ENCODE measurements at regions not wholly inside any gene's neighbourhood (a gene's known extent, or its start where the extent isn't known, plus 50 kb on each side); places are given as distances from the start of the nearest gene placed in this dataset.
A peak's percentile ranks its signal among the peaks of the same experiment; 100 is the strongest.

- Histone ChIP-seq H3K27ac (ENCODE audit: low read length) (no peak overlapping the region), H3K9me2 (ENCODE audit: insufficient read depth, low read length) (no peaks in the 10 kb centered on the region), H3K4me3 (ENCODE audit: low read length) (no peak overlapping the region), H3K4me2 (ENCODE audit: low read length) (no peak overlapping the region), H3K36me3 (ENCODE audit: insufficient read depth, low read length) (no peaks in the 10 kb centered on the region), H3K9me3 (ENCODE audit: low read length) (no peaks in the 10 kb centered on the region), H3K79me2 (replicated peaks; ENCODE audit: insufficient read depth, low read length) (no peaks in the 10 kb centered on the region), H3K27me3 (ENCODE audit: insufficient read depth, low read depth, low read length) (no peaks in the 10 kb centered on the region), H2AFZ (ENCODE audit: low read depth, low read length) (no peak overlapping the region), H4K20me1 (ENCODE audit: insufficient read depth) (no peaks in the 10 kb centered on the region), H3K9ac (ENCODE audit: low read length) (no peak overlapping the region), H3F3A (ENCODE audit: insufficient read depth, low read length, poor library complexity, severe bottlenecking) (no peaks in the 10 kb centered on the region)
- no peak for TF ChIP-seq TAF1 (IDR thresholded peaks at IDR 0.05; ENCODE audit: low read depth)
- TF ChIP-seq, protein P1, sequence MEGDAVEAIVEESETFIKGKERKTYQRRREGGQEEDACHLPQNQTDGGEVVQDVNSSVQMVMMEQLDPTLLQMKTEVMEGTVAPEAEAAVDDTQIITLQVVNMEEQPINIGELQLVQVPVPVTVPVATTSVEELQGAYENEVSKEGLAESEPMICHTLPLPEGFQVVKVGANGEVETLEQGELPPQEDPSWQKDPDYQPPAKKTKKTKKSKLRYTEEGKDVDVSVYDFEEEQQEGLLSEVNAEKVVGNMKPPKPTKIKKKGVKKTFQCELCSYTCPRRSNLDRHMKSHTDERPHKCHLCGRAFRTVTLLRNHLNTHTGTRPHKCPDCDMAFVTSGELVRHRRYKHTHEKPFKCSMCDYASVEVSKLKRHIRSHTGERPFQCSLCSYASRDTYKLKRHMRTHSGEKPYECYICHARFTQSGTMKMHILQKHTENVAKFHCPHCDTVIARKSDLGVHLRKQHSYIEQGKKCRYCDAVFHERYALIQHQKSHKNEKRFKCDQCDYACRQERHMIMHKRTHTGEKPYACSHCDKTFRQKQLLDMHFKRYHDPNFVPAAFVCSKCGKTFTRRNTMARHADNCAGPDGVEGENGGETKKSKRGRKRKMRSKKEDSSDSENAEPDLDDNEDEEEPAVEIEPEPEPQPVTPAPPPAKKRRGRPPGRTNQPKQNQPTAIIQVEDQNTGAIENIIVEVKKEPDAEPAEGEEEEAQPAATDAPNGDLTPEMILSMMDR (IDR thresholded peaks at IDR 0.05; ENCODE audit: poor library complexity, severe bottlenecking): no peak
- TF ChIP-seq RAD21 (conservative IDR thresholded peaks at IDR 0.05): no peak
- no peak for TF ChIP-seq MXI1 (conservative IDR thresholded peaks at IDR 0.05; ENCODE audit: poor library complexity, severe bottlenecking)
- TF ChIP-seq, protein P2, sequence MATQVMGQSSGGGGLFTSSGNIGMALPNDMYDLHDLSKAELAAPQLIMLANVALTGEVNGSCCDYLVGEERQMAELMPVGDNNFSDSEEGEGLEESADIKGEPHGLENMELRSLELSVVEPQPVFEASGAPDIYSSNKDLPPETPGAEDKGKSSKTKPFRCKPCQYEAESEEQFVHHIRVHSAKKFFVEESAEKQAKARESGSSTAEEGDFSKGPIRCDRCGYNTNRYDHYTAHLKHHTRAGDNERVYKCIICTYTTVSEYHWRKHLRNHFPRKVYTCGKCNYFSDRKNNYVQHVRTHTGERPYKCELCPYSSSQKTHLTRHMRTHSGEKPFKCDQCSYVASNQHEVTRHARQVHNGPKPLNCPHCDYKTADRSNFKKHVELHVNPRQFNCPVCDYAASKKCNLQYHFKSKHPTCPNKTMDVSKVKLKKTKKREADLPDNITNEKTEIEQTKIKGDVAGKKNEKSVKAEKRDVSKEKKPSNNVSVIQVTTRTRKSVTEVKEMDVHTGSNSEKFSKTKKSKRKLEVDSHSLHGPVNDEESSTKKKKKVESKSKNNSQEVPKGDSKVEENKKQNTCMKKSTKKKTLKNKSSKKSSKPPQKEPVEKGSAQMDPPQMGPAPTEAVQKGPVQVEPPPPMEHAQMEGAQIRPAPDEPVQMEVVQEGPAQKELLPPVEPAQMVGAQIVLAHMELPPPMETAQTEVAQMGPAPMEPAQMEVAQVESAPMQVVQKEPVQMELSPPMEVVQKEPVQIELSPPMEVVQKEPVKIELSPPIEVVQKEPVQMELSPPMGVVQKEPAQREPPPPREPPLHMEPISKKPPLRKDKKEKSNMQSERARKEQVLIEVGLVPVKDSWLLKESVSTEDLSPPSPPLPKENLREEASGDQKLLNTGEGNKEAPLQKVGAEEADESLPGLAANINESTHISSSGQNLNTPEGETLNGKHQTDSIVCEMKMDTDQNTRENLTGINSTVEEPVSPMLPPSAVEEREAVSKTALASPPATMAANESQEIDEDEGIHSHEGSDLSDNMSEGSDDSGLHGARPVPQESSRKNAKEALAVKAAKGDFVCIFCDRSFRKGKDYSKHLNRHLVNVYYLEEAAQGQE (IDR thresholded peaks at IDR 0.05; ENCODE audit: borderline replicate concordance): no peak
- TF ChIP-seq SMC3 (conservative IDR thresholded peaks at IDR 0.05; ENCODE audit: poor library complexity): no peak
- no peak for TF ChIP-seq POLR2AphosphoS5 (IDR thresholded peaks at IDR 0.05)
- TF ChIP-seq EZH2 (IDR thresholded peaks at IDR 0.05; ENCODE audit: borderline replicate concordance, insufficient read depth, low read length, poor library complexity, severe bottlenecking): no peak
- TF ChIP-seq EP300 (conservative IDR thresholded peaks at IDR 0.05; ENCODE audit: poor library complexity, severe bottlenecking): no peak
Observed at GRCh38 chr4:44916411-44916810, 190.1 kb upstream of the GNPDA2 start.

DNA sequence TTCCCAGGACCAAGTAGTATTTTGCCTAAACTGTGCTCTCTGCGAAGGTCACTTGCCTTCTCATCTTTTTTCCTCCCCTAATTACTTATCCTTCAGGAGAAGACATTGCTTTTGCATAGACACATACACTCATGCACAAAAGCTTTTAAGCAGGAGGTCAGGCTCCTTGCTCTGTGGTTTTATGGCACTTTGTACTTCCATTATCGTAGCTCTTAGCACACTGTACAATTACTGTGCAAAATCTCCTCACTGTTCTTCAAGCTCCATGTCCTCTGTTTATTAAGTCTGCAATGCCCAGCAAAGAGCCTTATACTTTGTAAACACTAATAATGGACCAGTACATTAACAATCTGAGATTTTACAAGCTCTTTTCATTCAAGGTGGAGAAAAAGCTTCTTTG lies 188.4 kb upstream of the GNPDA2 start:
- Histone ChIP-seq H3K9me2 (ENCODE audit: insufficient read depth, low read length) (no peaks in the 10 kb centered on the region), H3K4me2 (ENCODE audit: low read length) (no peak overlapping the region), H3K79me2 (replicated peaks; ENCODE audit: insufficient read depth, low read length) (no peaks in the 10 kb centered on the region), H3K4me3 (ENCODE audit: low read length) (no peak overlapping the region), H3F3A (ENCODE audit: insufficient read depth, low read length, poor library complexity, severe bottlenecking) (no peaks in the 10 kb centered on the region), H3K27ac (ENCODE audit: low read length) (no peak overlapping the region), H3K9ac (ENCODE audit: low read length) (no peak overlapping the region), H4K20me1 (ENCODE audit: insufficient read depth) (no peaks in the 10 kb centered on the region), H3K9me3 (ENCODE audit: low read length) (no peaks in the 10 kb centered on the region), H3K27me3 (ENCODE audit: insufficient read depth, low read depth, low read length) (no peaks in the 10 kb centered on the region), H3K36me3 (ENCODE audit: insufficient read depth, low read length) (no peaks in the 10 kb centered on the region), H2AFZ (ENCODE audit: low read depth, low read length) (no peak overlapping the region)
- no peak for TF ChIP-seq MXI1 (conservative IDR thresholded peaks at IDR 0.05; ENCODE audit: poor library complexity, severe bottlenecking)
- no peak for TF ChIP-seq EP300 (conservative IDR thresholded peaks at IDR 0.05; ENCODE audit: poor library complexity, severe bottlenecking)
- no peak for TF ChIP-seq TAF1 (IDR thresholded peaks at IDR 0.05; ENCODE audit: low read depth)
- no peak for TF ChIP-seq SMC3 (conservative IDR thresholded peaks at IDR 0.05; ENCODE audit: poor library complexity)
- peak; percentile 74 for TF ChIP-seq POLR2AphosphoS5 (IDR thresholded peaks at IDR 0.05)
- TF ChIP-seq, protein P2 (IDR thresholded peaks at IDR 0.05; ENCODE audit: borderline replicate concordance): peak; percentile 38
- TF ChIP-seq EZH2 (IDR thresholded peaks at IDR 0.05; ENCODE audit: borderline replicate concordance, insufficient read depth, low read length, poor library complexity, severe bottlenecking): no peak
- TF ChIP-seq, protein P1 (IDR thresholded peaks at IDR 0.05; ENCODE audit: poor library complexity, severe bottlenecking): no peak
- no peak for TF ChIP-seq RAD21 (conservative IDR thresholded peaks at IDR 0.05)
